NCI-H2227 (cell line): ENCODE measurements at regions not wholly inside any gene's neighbourhood (a gene's known extent, or its start where the extent isn't known, plus 50 kb on each side); places are given as distances from the start of the nearest gene placed in this dataset.
"Not testable (repeated sequence)": the region's sequence is repeated elsewhere in the genome, so short reads cannot be mapped to it uniquely, and the experiment has no call there.

Source experiments
- DNase-seq: peaks from one replicate; lab custom pipeline; 2025; ENCODE audit not compliant: unreplicated experiment; lab: John Stamatoyannopoulos, UW

DNA sequence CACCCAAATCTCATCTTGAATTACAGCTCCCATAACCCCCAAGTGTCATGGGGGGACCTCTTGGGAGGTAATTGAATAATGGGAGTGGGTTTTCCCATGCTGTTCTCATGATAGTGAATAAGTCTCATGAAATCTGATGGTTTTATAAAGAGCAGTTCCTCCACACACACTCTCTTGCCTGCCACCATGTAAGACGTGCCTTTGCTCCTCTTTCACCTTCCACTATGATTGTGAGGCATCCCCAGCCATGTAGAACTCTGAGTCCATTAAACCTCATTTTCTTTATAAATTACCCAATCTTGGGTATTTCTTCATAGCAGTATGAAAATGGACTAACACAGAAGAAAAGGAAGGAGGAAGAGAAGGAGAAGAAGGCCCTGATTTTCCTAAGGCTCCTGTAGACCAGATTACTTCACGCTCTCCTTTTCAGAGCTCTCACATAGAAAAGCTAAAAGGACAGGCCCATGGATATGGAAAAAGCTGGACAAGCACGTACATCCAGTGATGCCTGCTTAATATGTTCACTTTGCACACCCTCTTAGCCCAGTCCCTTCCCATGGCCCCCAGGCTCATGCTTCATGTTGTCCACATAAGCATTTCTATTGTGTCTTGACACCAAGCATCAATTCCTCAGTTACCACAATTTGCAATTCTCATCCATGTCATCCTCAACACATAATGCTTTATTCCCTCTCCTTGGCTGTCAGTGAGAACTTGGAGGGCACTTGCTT, 354.8 kb downstream of the CD83 start:
- DNase-seq: no peak

DNA sequence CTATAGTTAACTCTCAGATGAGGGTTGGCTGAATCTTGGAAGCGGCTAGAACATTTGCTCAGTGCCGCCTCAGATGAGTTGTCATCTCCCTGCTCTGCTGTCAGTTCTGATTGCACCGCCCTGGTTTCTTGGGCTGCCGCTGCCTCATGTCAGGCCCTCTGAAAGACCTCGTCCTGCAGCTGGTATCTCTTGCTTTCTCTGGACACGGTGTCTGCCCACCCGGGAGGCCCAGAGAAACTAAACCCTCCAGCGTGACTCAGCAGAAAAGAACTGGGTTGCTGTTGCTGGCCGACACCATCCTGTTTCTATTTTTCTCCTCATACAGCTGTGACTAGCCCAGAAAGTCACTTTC, 355.4 kb downstream of the CD83 start:
- DNase-seq: no peak

GRCh38 chr6:14474816-14475215, 357.2 kb downstream of the CD83 start:
- DNase-seq: no peak

GRCh38 chr6:14475306-14475705, 357.7 kb downstream of the CD83 start:
- no peak for DNase-seq

DNA sequence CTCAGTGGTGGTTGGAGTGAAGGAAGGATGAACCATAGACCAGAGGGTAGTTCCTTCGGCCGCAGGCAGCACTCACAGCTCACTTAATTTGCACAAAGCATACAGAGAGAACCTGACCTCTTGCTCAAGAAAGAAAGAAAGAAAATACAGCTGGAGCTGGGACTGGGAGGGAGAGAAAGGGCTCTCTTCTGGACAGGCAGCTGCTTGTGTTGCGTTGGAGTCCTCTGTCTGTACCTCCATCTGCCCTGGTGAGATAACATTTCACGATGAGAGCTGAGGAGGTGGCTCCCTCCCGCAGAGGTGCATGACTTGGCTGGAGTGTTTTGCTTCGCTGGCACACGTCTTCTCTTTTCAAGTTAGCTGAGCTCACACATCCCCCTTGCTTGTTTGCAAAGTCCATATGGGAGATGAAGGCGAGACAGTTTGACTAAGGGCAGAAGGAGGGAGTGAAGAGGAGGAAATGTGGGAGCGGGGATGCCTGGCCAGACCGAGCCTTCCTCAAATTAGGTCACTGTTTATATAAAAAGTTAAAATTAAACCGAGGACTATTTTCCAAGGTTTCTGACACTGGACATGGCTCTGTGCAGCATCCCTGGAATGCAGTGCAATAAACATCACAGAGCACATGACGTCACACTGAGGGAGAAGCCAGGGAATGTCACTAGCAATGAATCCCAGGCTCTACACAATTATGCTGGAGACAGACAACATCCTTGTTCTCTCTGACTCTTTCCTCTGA, 359.4 kb downstream of the CD83 start:
- peak; percentile 7 for DNase-seq

DNA sequence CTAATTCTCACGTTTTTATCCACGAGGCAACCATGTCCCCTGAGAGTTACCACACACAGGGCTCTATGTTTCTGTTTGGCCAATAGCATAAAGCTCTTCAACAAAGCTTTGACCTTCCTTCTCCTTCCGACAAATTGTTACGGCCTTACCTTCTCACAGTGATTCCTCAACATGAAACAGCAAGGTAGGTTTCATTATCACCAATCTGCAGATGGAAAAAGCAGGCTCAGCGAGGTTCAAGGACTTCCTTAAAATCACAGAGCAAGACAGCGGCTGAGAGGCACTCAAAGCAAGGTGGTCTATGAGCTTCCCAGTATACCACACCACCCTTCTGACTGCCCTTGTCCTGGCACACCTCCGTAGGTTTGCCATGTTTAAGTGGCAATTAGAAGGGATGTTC, 360.0 kb downstream of the CD83 start:
- no peak for DNase-seq

- DNase-seq: peak; percentile 5
Measured at GRCh38 chr6:14478381-14479225, 361.0 kb downstream of the CD83 start.

- not testable (repeated sequence) for DNase-seq
Measured at GRCh38 chr6:14481946-14482345, 364.4 kb downstream of the CD83 start.

DNA sequence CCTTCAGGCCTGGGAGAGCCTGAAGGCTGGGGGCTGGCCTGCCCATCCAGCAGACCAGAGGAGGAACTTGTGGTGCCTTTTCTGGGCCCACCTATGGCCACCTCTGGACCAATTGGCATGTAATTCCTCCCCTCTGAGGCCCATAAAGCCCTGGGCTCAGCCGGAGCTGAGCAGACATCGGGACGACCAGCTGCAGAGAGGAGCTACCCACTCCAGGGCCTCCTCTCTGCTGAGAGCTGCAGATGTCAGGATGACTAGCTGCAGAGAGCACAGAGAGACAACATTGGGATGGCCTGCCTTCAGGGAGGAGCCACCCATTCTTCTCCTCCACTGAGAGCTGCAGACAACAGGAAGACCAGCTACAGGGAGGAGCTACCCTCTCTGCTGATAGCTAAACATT, 370.1 kb downstream of the CD83 start:
- DNase-seq: no peak

GRCh38 chr6:14488180-14488579, 370.6 kb downstream of the CD83 start:
- no peak for DNase-seq

- no peak for DNase-seq
Measured at GRCh38 chr6:14489445-14489844, 371.9 kb downstream of the CD83 start.

DNA sequence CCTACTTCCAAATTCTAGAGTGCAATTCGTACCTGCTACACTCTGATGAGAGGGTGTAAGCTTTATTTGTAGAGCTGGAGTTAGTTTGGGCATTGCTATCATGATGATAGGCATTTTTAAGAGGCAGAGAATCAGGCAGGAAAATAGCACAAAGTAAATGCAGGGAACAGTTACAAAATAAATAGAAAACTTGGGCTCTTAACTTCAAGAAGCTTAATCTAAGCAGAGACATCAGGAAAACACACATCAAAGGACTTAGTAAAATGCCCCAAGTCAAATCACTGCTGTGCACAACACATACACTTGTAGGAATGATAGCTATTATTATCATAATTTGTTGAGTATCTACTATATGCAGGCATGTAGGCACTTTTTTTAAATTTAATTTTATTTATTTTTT, 381.2 kb downstream of the CD83 start:
- DNase-seq: no peak

DNA sequence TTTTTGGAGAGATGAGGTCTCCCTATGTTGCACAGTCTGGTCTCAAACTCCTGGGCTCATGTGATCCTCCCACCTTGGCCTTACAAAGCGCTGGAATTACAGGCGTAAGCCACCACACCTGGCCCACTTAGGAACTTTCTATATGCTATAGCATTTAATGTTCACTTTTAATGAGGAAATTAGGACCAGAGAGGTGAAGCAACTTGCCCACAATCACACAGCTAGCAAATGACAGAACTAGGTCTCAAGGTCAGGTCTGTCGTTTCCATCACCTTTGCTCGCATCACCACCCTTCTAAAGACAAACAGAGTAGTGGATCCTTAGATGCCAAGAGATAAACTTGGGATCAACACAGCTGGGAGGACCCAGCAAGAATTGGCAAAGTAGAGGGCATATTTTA, 381.7 kb downstream of the CD83 start:
- no peak for DNase-seq

DNA sequence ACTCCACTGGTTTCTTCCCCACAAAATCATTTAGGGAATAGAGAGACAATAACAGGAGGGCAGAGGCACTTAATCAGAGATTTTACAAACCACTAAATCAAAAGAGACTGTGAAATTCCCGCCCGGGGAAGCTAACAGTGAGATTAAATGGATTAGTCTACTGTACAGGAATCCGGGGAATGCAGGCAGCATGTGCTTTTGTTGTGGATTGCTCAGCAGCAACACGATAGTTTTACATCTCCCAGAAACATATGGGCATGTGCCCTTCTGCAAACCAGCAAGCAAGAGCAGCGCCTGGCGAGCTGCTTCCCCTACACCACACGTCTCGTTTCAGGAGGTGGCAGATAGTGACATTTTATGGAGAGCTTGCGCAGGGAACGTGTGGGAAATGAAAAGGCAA, 382.3 kb downstream of the CD83 start:
- DNase-seq: no peak

- DNase-seq: no peak
Measured at GRCh38 chr6:14500809-14501208, 383.2 kb downstream of the CD83 start.

DNA sequence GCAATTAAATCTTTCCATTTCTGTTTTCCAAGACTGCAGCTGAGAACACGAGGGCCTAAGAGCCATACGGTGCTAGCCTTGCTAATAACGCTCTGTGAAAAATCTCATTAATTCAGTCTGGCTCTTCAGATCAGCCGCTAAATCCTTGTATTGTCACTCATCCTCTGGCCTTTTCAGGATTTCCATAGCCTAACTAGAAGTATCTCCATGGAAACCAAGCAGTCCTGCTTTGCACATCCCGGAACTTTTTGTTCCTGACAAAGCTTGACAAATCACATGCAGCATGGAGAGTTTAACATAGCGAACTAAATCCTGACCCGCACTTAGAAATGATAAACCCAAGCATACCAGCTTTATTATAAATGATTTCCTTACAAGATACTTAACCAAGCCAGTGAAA, 383.7 kb downstream of the CD83 start:
- peak; percentile 71 for DNase-seq

- no peak for DNase-seq
Measured at GRCh38 chr6:14501914-14502313, 384.3 kb downstream of the CD83 start.

DNA sequence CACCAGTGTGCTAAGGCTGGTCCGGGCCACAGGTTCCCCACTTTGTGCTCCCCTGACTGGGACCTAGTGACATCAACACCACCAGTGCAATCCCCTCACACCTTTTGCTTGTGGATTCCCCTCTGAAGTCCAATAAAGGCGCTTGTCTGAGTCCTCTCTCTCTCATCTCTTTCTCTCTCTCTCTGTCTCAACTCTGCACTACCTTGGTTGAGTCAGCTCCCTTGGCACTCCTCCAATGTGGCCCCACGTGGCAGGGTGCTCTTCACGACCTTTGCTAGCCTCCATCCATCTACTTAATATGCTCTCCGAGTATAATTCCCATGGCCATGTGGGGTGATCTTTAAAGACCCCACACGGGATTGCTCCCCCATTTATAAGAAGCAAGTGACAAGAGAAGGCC, 385.0 kb downstream of the CD83 start:
- DNase-seq: no peak

- no peak for DNase-seq
Measured at GRCh38 chr6:14505401-14505800, 387.8 kb downstream of the CD83 start.

- DNase-seq: no peak
Measured at GRCh38 chr6:14506656-14507246, 389.2 kb downstream of the CD83 start.

DNA sequence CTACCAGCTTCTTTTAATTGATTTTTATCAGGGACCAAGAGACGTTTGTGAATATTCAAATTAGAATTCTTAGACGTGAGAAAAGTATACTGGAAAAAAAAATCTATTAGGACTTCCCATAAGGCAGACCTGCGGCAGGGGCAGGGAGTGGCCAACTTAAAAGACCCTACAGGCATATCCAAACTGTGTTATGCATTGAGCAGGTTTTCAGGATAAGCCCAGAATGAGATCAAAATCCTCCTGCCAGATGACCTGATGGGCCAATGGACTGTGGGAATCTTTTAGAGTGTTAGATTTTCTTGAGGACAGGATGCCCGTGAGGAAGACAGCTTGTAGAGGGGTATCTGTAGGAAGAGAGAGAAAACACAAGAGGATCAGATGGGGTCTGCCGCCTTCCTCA, 391.5 kb downstream of the CD83 start:
- DNase-seq: no peak

DNA sequence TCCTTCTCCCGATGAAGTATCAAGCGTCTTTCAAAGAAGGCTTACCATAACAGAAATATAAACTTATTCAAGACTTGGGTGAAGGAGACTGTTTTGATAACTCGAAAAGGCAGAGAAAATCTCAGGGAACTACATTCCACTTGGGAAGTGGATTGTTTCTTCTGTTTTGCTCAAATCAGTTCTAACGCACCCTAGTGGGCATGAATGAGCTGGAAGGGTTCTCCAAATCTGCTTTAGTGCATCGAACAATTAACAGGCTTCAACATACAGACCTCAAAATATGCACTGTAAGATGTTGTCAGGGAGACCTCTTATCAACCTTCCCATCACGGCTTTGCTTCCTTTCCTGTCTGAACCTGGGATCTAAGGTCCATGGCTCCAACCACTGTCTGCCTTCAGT, 392.5 kb downstream of the CD83 start:
- no peak for DNase-seq
